OCI-LY1 (cell line): ENCODE measurements at regions not wholly inside any gene's neighbourhood (a gene's known extent, or its start where the extent isn't known, plus 50 kb on each side); places are given as distances from the start of the nearest gene placed in this dataset.
A peak's percentile ranks its signal among the peaks of the same experiment; 100 is the strongest.

Experiments
- H2AFZ ChIP-seq: fragments of 200-600 bp; sonication (generic), shearing (Covaris generic); 2 replicates; pipeline ENCODE4 v1.6.0; 2014; ENCODE audit warnings: antibody characterized with exemption, mild to moderate bottlenecking, low read length
- H3F3A ChIP-seq: fragments of 200-600 bp; sonication (generic), shearing (Covaris generic); 2 replicates; pipeline ENCODE4 v1.6.0; 2014; ENCODE audit warnings: mild to moderate bottlenecking, antibody characterized with exemption, low read length, moderate library complexity; ENCODE audit not compliant: insufficient read depth
- H3K27ac ChIP-seq: fragments of 200-600 bp; sonication (generic); 2 replicates; pipeline ENCODE4 v1.5.1; 2014; ENCODE audit warnings: low read length, mixed run types, mild to moderate bottlenecking, low read depth; ENCODE audit not compliant: poor library complexity, severe bottlenecking
- H3K27me3 ChIP-seq: fragments of 200-600 bp; sonication (generic); 2 replicates; pipeline ENCODE4 v1.6.0; 2014; ENCODE audit warnings: antibody characterized with exemption, mild to moderate bottlenecking, low read length, moderate library complexity; ENCODE audit not compliant: insufficient read depth
- H3K36me3 ChIP-seq: fragments of 200-600 bp; sonication (generic); 2 replicates; pipeline ENCODE4 v1.6.1; 2014; ENCODE audit warnings: mild to moderate bottlenecking, antibody characterized with exemption, low read length, moderate library complexity, mixed read lengths; ENCODE audit not compliant: insufficient read depth
- H3K4me1 ChIP-seq: fragments of 200-600 bp; sonication (generic); 2 replicates; pipeline ENCODE4 v1.5.1; 2014; ENCODE audit warnings: mild to moderate bottlenecking, low read length, moderate library complexity; ENCODE audit not compliant: insufficient read depth, severe bottlenecking
- H3K4me2 ChIP-seq: fragments of 200-600 bp; sonication (generic), shearing (Covaris generic); 2 replicates; pipeline ENCODE4 v1.6.1; 2014; ENCODE audit warnings: low read length
- H3K4me3 ChIP-seq: fragments of 200-600 bp; sonication (generic); 2 replicates; pipeline ENCODE4 v1.5.1; 2014; ENCODE audit warnings: low read length, low read depth, mild to moderate bottlenecking, mixed read lengths; ENCODE audit not compliant: poor library complexity, severe bottlenecking
- H3K79me2 ChIP-seq: fragments of 200-600 bp; shearing (Covaris generic); 2 replicates; pipeline ENCODE4 v1.6.1; 2016; ENCODE audit warnings: mixed run types, low read length, mixed read lengths; ENCODE audit not compliant: insufficient read depth
- H3K9ac ChIP-seq: fragments of 200-600 bp; sonication (generic), shearing (Covaris generic); 2 replicates; pipeline ENCODE4 v1.6.1; 2014; ENCODE audit warnings: mild to moderate bottlenecking, low read length, mixed read lengths
- H3K9me2 ChIP-seq: fragments of 200-600 bp; sonication (generic), shearing (Covaris generic); 2 replicates; pipeline ENCODE4 v1.6.1; 2014; ENCODE audit warnings: low read depth, mild to moderate bottlenecking, low read length, mixed read lengths
- H3K9me3 ChIP-seq: fragments of 200-600 bp; shearing (Covaris generic); 2 replicates; pipeline ENCODE4 v1.6.1; 2014; ENCODE audit warnings: low read length, mixed read lengths
- H4K20me1 ChIP-seq: fragments of 200-600 bp; sonication (generic), shearing (Covaris generic); 2 replicates; pipeline ENCODE4 v1.6.0; 2016; ENCODE audit warnings: mild to moderate bottlenecking, low read length; ENCODE audit not compliant: insufficient read depth
- CTCF ChIP-seq: fragments of 200-600 bp; sonication (generic), shearing (Covaris generic); IDR thresholded peaks from 2 replicates; pipeline ENCODE4 v1.5.1; 2017; ENCODE audit warnings: mild to moderate bottlenecking, antibody characterized with exemption, low read length, moderate library complexity, mixed read lengths
- EZH2 ChIP-seq: fragments of 200-600 bp; sonication (generic), shearing (Covaris generic); IDR thresholded peaks from 2 replicates; pipeline ENCODE4 v1.8.0; 2017; ENCODE audit warnings: borderline replicate concordance, mixed run types, mild to moderate bottlenecking, antibody characterized with exemption, low read length, moderate library complexity, mixed read lengths

- no peak overlapping the region for H3K9ac ChIP-seq
- no peak overlapping the region for H3K4me3 ChIP-seq
- H3K9me3 ChIP-seq, result no peaks in the 10 kb centered on the region
- no peaks in the 10 kb centered on the region for H3K9me2 ChIP-seq
- no peaks in the 10 kb centered on the region for H3F3A ChIP-seq
- H3K4me2 ChIP-seq, result no peak overlapping the region
- H3K36me3 ChIP-seq, result no peaks in the 10 kb centered on the region
- H3K27me3 ChIP-seq, result no peaks in the 10 kb centered on the region
- H3K4me1 ChIP-seq, result peaks cover 19% of the 10 kb centered on the region
- no peaks in the 10 kb centered on the region for H4K20me1 ChIP-seq
- H2AFZ ChIP-seq, result no peak overlapping the region
- no peaks in the 10 kb centered on the region for H3K79me2 ChIP-seq
- TF ChIP-seq EZH2 (no peak), CTCF (no peak)
- H3K27ac ChIP-seq, result no peak overlapping the region
Observed at GRCh38 chr7:84394219-84394618, 199.6 kb upstream of the SEMA3A start.

GRCh38 chr7:84393786-84394185 lies 199.2 kb upstream of the SEMA3A start:
- Histone ChIP-seq H3K9ac (no peak overlapping the region), H3K27ac (no peak overlapping the region), H4K20me1 (no peaks in the 10 kb centered on the region), H3K9me3 (no peaks in the 10 kb centered on the region), H3F3A (no peaks in the 10 kb centered on the region), H3K9me2 (no peaks in the 10 kb centered on the region), H3K4me2 (no peak overlapping the region), H3K27me3 (no peaks in the 10 kb centered on the region), H3K79me2 (no peaks in the 10 kb centered on the region), H3K4me3 (no peak overlapping the region), H3K4me1 (peaks cover 24% of the 10 kb centered on the region), H3K36me3 (no peaks in the 10 kb centered on the region), H2AFZ (no peak overlapping the region)
- TF ChIP-seq EZH2, result no peak
- no peak for TF ChIP-seq CTCF

GRCh38 chr7:84390845-84391244 lies 196.3 kb upstream of the SEMA3A start:
- Histone ChIP-seq H3F3A (0 out of 2 replicates have a peak, but pooled peaks cover 3% of the 10 kb centered on the region), H4K20me1 (no peaks in the 10 kb centered on the region), H3K79me2 (no peaks in the 10 kb centered on the region), H3K27me3 (no peaks in the 10 kb centered on the region), H3K4me1 (peaks cover 41% of the 10 kb centered on the region), H2AFZ (peak overlapping the region; percentile 12; the same call in 1 of the 2 replicates), H3K9me2 (no peaks in the 10 kb centered on the region), H3K4me2 (no peak overlapping the region), H3K27ac (peak overlapping the region; percentile 30), H3K4me3 (no peak overlapping the region), H3K9me3 (no peaks in the 10 kb centered on the region), H3K36me3 (no peaks in the 10 kb centered on the region), H3K9ac (no peak overlapping the region)
- no peak for TF ChIP-seq CTCF
- no peak for TF ChIP-seq EZH2
